CD4-positive, alpha-beta T cell treated with Interleukin-4 for 1 hour (primary cell): ENCODE measurements at regions not wholly inside any gene's neighbourhood (a gene's known extent, or its start where the extent isn't known, plus 50 kb on each side); places are given as distances from the start of the nearest gene placed in this dataset.

Source experiments
- DNase-seq, 2 donors: peaks; one replicate each; pipeline ENCODE4 v3.0.0-alpha.2; 2020 to 2022

GRCh38 chr19:30130356-30131122 is 188.5 kb downstream of the URI1 start:
- no peak for DNase-seq

- no peak for DNase-seq
These were observed 189.2 kb downstream of the URI1 start for GRCh38 chr19:30131246-30131645.

- DNase-seq = no peak
These were observed 189.8 kb downstream of the URI1 start for GRCh38 chr19:30131722-30132291.

- DNase-seq = no peak
These were observed 190.5 kb downstream of the URI1 start for GRCh38 chr19:30132343-30133075.

- DNase-seq = no peak
These were observed 191.8 kb downstream of the URI1 start for GRCh38 chr19:30133803-30134202.

- no peak for DNase-seq
These were observed 193.2 kb downstream of the URI1 start for GRCh38 chr19:30135093-30135757.

GRCh38 chr19:30135797-30136196 is 193.8 kb downstream of the URI1 start:
- DNase-seq = no peak

- DNase-seq = no peak
These were observed 194.7 kb downstream of the URI1 start for GRCh38 chr19:30136611-30137195.

GRCh38 chr19:30137747-30138146 is 195.7 kb downstream of the URI1 start:
- no peak for DNase-seq

GRCh38 chr19:30144242-30144758 is 202.3 kb downstream of the URI1 start:
- no peak for DNase-seq

GRCh38 chr19:30144802-30145201 is 202.8 kb downstream of the URI1 start:
- no peak for DNase-seq

GRCh38 chr19:30145467-30145866 is 203.4 kb downstream of the URI1 start:
- DNase-seq = no peak

GRCh38 chr19:30146346-30146745 is 204.3 kb downstream of the URI1 start:
- no peak for DNase-seq

- DNase-seq = no peak
These were observed 206.2 kb downstream of the URI1 start for GRCh38 chr19:30148039-30148790.

GRCh38 chr19:30148803-30149202 is 206.8 kb downstream of the URI1 start:
- DNase-seq = no peak

GRCh38 chr19:30149300-30149699 is 207.3 kb downstream of the URI1 start:
- no peak for DNase-seq

- DNase-seq = no peak
These were observed 208.6 kb downstream of the URI1 start for GRCh38 chr19:30150626-30151025.

GRCh38 chr19:30151081-30151480 is 209.0 kb downstream of the URI1 start:
- no peak for DNase-seq

- DNase-seq = no peak
These were observed 210.7 kb downstream of the URI1 start for GRCh38 chr19:30152510-30153291.

- DNase-seq = no peak
These were observed 211.5 kb downstream of the URI1 start for GRCh38 chr19:30153326-30154210.
